Peyer's patch (tissue), 4 donors: ENCODE measurements at regions not wholly inside any gene's neighbourhood (a gene's known extent, or its start where the extent isn't known, plus 50 kb on each side); places are given as distances from the start of the nearest gene placed in this dataset.

ENCODE experiments used
- DNase-seq, 3 donors: peaks; one replicate each; pipeline ENCODE4 v3.0.0-alpha.2; 2017 to 2019
- H3K27ac ChIP-seq, 4 donors: fragments of 200-600 bp; sonication (generic); one replicate each; pipeline ENCODE4 v1.5.1; 2016 to 2019
- H3K27me3 ChIP-seq, 2 donors: fragments of 200-600 bp; sonication (generic); one replicate each; pipeline ENCODE4 v1.5.1; 2019
- H3K36me3 ChIP-seq, 3 donors: fragments of 200-600 bp; sonication (generic); one replicate each; pipeline ENCODE4 v1.5.1; 2016 to 2019
- H3K4me1 ChIP-seq, 4 donors: fragments of 200-600 bp; sonication (generic); one replicate each; pipeline ENCODE4 v1.5.1; 2016 to 2019
- H3K4me3 ChIP-seq, 4 donors: fragments of 200-600 bp; sonication (generic); 1 replicate in 3 of 4; 2 replicates in 1 of 4; pipeline ENCODE4 v1.5.1; 2016 to 2019; ENCODE audit warnings: mild to moderate bottlenecking in 1 of 4
- H3K9me3 ChIP-seq, 4 donors: fragments of 200-600 bp; sonication (generic); one replicate each; pipeline ENCODE4 v1.5.1; 2016 to 2019; ENCODE audit warnings: mild to moderate bottlenecking in 1 of 4
- CTCF ChIP-seq, 6 experiments: fragments of 450-650 bp in 4 of 6; fragments of 200-600 bp in 2 of 6; sonication (generic) in 1 of 6; IDR thresholded peaks; one replicate each; pipeline ENCODE4 v1.5.1; 2017 to 2019; ENCODE audit warnings: antibody characterized with exemption in 6 of 6, mild to moderate bottlenecking in 3 of 6, moderate library complexity in 1 of 6
- POLR2A ChIP-seq, 2 donors: fragments of 450-650 bp; IDR thresholded peaks; one replicate each; pipeline ENCODE4 v1.5.1; 2017; ENCODE audit warnings: antibody characterized with exemption in 2 of 2, mild to moderate bottlenecking in 2 of 2, moderate library complexity in 2 of 2

GRCh38 chr11:128155590-128155989 is 431.8 kb downstream of the ETS1 start:
- no peak for TF ChIP-seq POLR2A (IDR thresholded peaks at IDR 0.05)
- no peak for TF ChIP-seq CTCF (IDR thresholded peaks at IDR 0.05)
- H3K4me3 ChIP-seq = no peak overlapping the region
- H3K4me1 ChIP-seq = no peaks in the 10 kb centered on the region
- no peaks in the 10 kb centered on the region for H3K36me3 ChIP-seq
- no peaks in the 10 kb centered on the region for H3K9me3 ChIP-seq
- no peak overlapping the region for H3K27ac ChIP-seq
- H3K27me3 ChIP-seq = no peaks in the 10 kb centered on the region
- DNase-seq = no peak

GRCh38 chr11:128153697-128154048 is 433.7 kb downstream of the ETS1 start:
- H3K4me3 ChIP-seq = no peak overlapping the region
- DNase-seq = no peak
- TF ChIP-seq POLR2A (IDR thresholded peaks at IDR 0.05) (no peak), CTCF (IDR thresholded peaks at IDR 0.05) (no peak)

GRCh38 chr11:128152796-128153696 is 434.3 kb downstream of the ETS1 start:
- Histone ChIP-seq H3K4me1 (no peaks in the 10 kb centered on the region), H3K9me3 (no peaks in the 10 kb centered on the region), H3K4me3 (no peak overlapping the region), H3K27me3 (no peaks in the 10 kb centered on the region), H3K27ac (no peak overlapping the region), H3K36me3 (no peaks in the 10 kb centered on the region)
- TF ChIP-seq CTCF (IDR thresholded peaks at IDR 0.05) (no peak), POLR2A (IDR thresholded peaks at IDR 0.05) (no peak)
- DNase-seq = no peak

More at GRCh38 chr11:128153697-128154048, 433.7 kb downstream of the ETS1 start:
- Histone ChIP-seq H3K9me3 (no peaks in the 10 kb centered on the region), H3K27ac (no peak overlapping the region), H3K4me1 (no peaks in the 10 kb centered on the region), H3K36me3 (no peaks in the 10 kb centered on the region), H3K27me3 (no peaks in the 10 kb centered on the region)

GRCh38 chr11:128151780-128152179 is 435.6 kb downstream of the ETS1 start:
- Histone ChIP-seq H3K36me3 (no peaks in the 10 kb centered on the region), H3K4me3 (no peak overlapping the region), H3K4me1 (no peaks in the 10 kb centered on the region), H3K27ac (no peak overlapping the region), H3K27me3 (no peaks in the 10 kb centered on the region), H3K9me3 (no peaks in the 10 kb centered on the region)
- DNase-seq = no peak
- TF ChIP-seq CTCF (IDR thresholded peaks at IDR 0.05) (no peak), POLR2A (IDR thresholded peaks at IDR 0.05) (no peak)

- H3K9me3 ChIP-seq = no peaks in the 10 kb centered on the region
- TF ChIP-seq CTCF (IDR thresholded peaks at IDR 0.05) (no peak), POLR2A (IDR thresholded peaks at IDR 0.05) (no peak)
These were observed 436.0 kb downstream of the ETS1 start for GRCh38 chr11:128151338-128151737.

More at GRCh38 chr11:128151338-128151737, 436.0 kb downstream of the ETS1 start:
- Histone ChIP-seq H3K4me3 (no peak overlapping the region), H3K4me1 (no peaks in the 10 kb centered on the region), H3K36me3 (no peaks in the 10 kb centered on the region), H3K27me3 (no peaks in the 10 kb centered on the region), H3K27ac (no peak overlapping the region)
- no peak for DNase-seq
